HepG2 (cell line): ENCODE measurements at regions not wholly inside any gene's neighbourhood (a gene's known extent, or its start where the extent isn't known, plus 50 kb on each side); places are given as distances from the start of the nearest gene placed in this dataset.

Experiments
- ATAC-seq: fragments of 200-7000 bp; cut with Tn5 transposase; 3 replicates; pipeline ENCODE4 v1.9.1; 2020; ENCODE audit warnings: mild to moderate bottlenecking, moderate library complexity
- BruUV-seq: library from RNA; stranded (reverse); fragments of 400-500 nt; replicated peaks from 2 replicates; lab custom pipeline; 2021; lab: Mats Ljungman, UMichigan
- CTCF ChIA-PET: fragments of 300-600 bp; formaldehyde crosslinking; extraction: SDS; loops from one replicate; lab custom pipeline; 2021; ENCODE audit warnings: low total read pairs, inconsistent platforms, low intra/inter-chr PET ratio; lab: Yijun Ruan, JAX
- POLR2A ChIA-PET: fragments of 350-600 bp; sonication (Branson Sonifier 250); formaldehyde crosslinking; loops from one replicate; lab custom pipeline; 2020; ENCODE audit warnings: antibody characterized with exemption, inconsistent platforms; lab: Yijun Ruan, JAX
- DNase-seq: peaks from one replicate; pipeline ENCODE4 v3.0.0-alpha.2; 2015; ENCODE audit warnings: low spot score
- FAIRE-seq: peaks from 3 replicates; lab custom pipeline; 2011; peaks lifted over from hg19 to GRCh38; lab: Jason Lieb, UNC
- H2AFZ ChIP-seq: one replicate; pipeline ENCODE4 v1.6.1; 2011; ENCODE audit warnings: low read length, inconsistent platforms
- H3K27ac ChIP-seq: fragments of 300-600 bp; 3 replicates; pipeline ENCODE4 v1.8.0; 2011; ENCODE audit warnings: mixed run types, mild to moderate bottlenecking, mixed read lengths, low read length, inconsistent platforms; ENCODE audit not compliant: insufficient read depth; ENCODE audit errors: extremely low read length
- H3K27me3 ChIP-seq, 2 experiments: fragments of 200-600 bp in 1 of 2; 2 replicates in 1 of 2; 3 replicates in 1 of 2; pipeline versions ENCODE4 v1.6.0 to v1.8.0; 2011; ENCODE audit warnings: low read length in 2 of 2, mild to moderate bottlenecking in 2 of 2, moderate library complexity in 2 of 2, inconsistent platforms in 1 of 2; ENCODE audit not compliant: insufficient read depth in 2 of 2, control insufficient read depth in 1 of 2
- H3K36me3 ChIP-seq, 2 experiments: fragments of 200-600 bp in 1 of 2; replicated peaks in 1 of 2; 2 replicates in 1 of 2; 3 replicates in 1 of 2; pipeline versions ENCODE4 v1.5.1 to v1.8.0; 2011; ENCODE audit warnings: low read length in 2 of 2, inconsistent platforms in 1 of 2; ENCODE audit not compliant: insufficient read depth in 2 of 2, control insufficient read depth in 1 of 2
- H3K4me1 ChIP-seq: 2 replicates; pipeline ENCODE4 v1.5.1; 2012; ENCODE audit warnings: low read length, inconsistent platforms; ENCODE audit not compliant: insufficient read depth
- H3K4me2 ChIP-seq: 2 replicates; pipeline ENCODE4 v1.6.0; 2011; ENCODE audit warnings: low read depth, low read length, inconsistent platforms
- H3K4me3 ChIP-seq, 3 experiments: fragments of 200-600 bp in 1 of 3; sonication (generic), shearing (Covaris generic) in 1 of 3; replicated peaks in 1 of 3; 2 replicates each; pipeline ENCODE4 v1.5.1; 2011 to 2016; ENCODE audit warnings: low read length in 3 of 3, inconsistent platforms in 2 of 3, low read depth in 2 of 3, mild to moderate bottlenecking in 2 of 3, control low read depth in 1 of 3, mixed read lengths in 1 of 3; ENCODE audit not compliant: insufficient read depth in 1 of 3
- H3K79me2 ChIP-seq: one replicate; pipeline ENCODE4 v1.6.1; 2011; ENCODE audit warnings: low read length, inconsistent platforms; ENCODE audit not compliant: insufficient read depth
- H3K9ac ChIP-seq: 2 replicates; pipeline ENCODE4 v1.6.0; 2011; ENCODE audit warnings: mild to moderate bottlenecking, low read depth, low read length, inconsistent platforms; ENCODE audit not compliant: insufficient read depth
- H3K9me3 ChIP-seq: 2 replicates; pipeline ENCODE4 v1.5.1; 2012; ENCODE audit warnings: mild to moderate bottlenecking, low read length
- H4K20me1 ChIP-seq: 2 replicates; pipeline ENCODE4 v1.6.0; 2011; ENCODE audit warnings: inconsistent platforms, mild to moderate bottlenecking, low read length, moderate library complexity; ENCODE audit not compliant: insufficient read depth
- ATF6 ChIP-seq: sonication (generic); formaldehyde crosslinking; conservative IDR thresholded peaks from 2 replicates; pipeline ENCODE4 v1.4.0; 2020; ENCODE audit warnings: missing genetic modification reagents
- FOXO1 ChIP-seq: sonication (generic); formaldehyde crosslinking; IDR thresholded peaks from 2 replicates; pipeline ENCODE4 v1.4.0; 2020; ENCODE audit warnings: missing genetic modification reagents
- GATAD2A ChIP-seq: IDR thresholded peaks from 2 replicates; pipeline ENCODE4 v1.6.1; 2016
- PPARG ChIP-seq: conservative IDR thresholded peaks from 2 replicates; pipeline ENCODE4 v1.6.1; 2016; ENCODE audit warnings: missing biosample characterization, missing genetic modification reagents
- SUZ12 ChIP-seq: fragments of 150-350 bp; IDR thresholded peaks from 2 replicates; pipeline ENCODE4 v1.6.1; 2014; ENCODE audit warnings: low read depth, low read length
- ZC3H4 ChIP-seq: sonication (generic); formaldehyde crosslinking; IDR thresholded peaks from 2 replicates; pipeline ENCODE4 v1.4.0; 2020; ENCODE audit warnings: missing genetic modification reagents, borderline replicate concordance
- ZFP36 ChIP-seq: fragments of 150-350 bp; IDR thresholded peaks from 2 replicates; pipeline ENCODE4 v1.6.1; 2018; ENCODE audit warnings: borderline replicate concordance, low read length, low read depth; ENCODE audit not compliant: partially characterized antibody
- ZNF318 ChIP-seq: sonication (generic); formaldehyde crosslinking; IDR thresholded peaks from 2 replicates; pipeline ENCODE4 v1.4.0; 2020; ENCODE audit warnings: mild to moderate bottlenecking, missing genetic modification reagents
- ZNF33A ChIP-seq: sonication (generic); formaldehyde crosslinking; IDR thresholded peaks from 2 replicates; pipeline ENCODE4 v1.5.1; 2020; ENCODE audit warnings: missing genetic modification reagents, mild to moderate bottlenecking, moderate library complexity, borderline replicate concordance
- ZNF567 ChIP-seq: sonication (generic); formaldehyde crosslinking; IDR thresholded peaks from 2 replicates; pipeline ENCODE4 v1.8.1; 2023; ENCODE audit warnings: mild to moderate bottlenecking, missing genetic modification reagents, borderline replicate concordance
- ZNF841 ChIP-seq: sonication (generic); formaldehyde crosslinking; IDR thresholded peaks from 2 replicates; pipeline ENCODE4 v1.8.1; 2023; ENCODE audit warnings: missing genetic modification reagents, borderline replicate concordance
- whole genome bisulfite sequencing: methylation state at CpG from one replicate; pipeline ENCODE4 v1.1.6; 2017; ENCODE audit warnings: low lambda C conversion rate; 5-methylcytosine and 5-hydroxymethylcytosine counted together
- in situ Hi-C: cut with HindIII; loops from 2 replicates; pipeline ENCODE4 v1.10.0; 2017; ENCODE audit warnings: low pct_unique_long_range_greater_than_20kb; ENCODE audit not compliant: extremely low pct_ligation_motif_present
- intact Hi-C: fragments of 100-400 bp; cut with micrococcal nuclease; formaldehyde crosslinking; loops from one replicate; pipeline ENCODE4 v1.10.0; 2022; ENCODE audit not compliant: unreplicated experiment
- TF ChIP-seq, protein P1 (sequence below): sonication (generic); formaldehyde crosslinking; IDR thresholded peaks from 2 replicates; pipeline ENCODE4 v1.4.0; 2020; ENCODE audit warnings: missing genetic modification reagents
- TF ChIP-seq, protein P2 (sequence below): IDR thresholded peaks from 2 replicates; pipeline ENCODE4 v1.6.1; 2016; ENCODE audit warnings: mild to moderate bottlenecking, missing biosample characterization, missing genetic modification reagents

DNA sequence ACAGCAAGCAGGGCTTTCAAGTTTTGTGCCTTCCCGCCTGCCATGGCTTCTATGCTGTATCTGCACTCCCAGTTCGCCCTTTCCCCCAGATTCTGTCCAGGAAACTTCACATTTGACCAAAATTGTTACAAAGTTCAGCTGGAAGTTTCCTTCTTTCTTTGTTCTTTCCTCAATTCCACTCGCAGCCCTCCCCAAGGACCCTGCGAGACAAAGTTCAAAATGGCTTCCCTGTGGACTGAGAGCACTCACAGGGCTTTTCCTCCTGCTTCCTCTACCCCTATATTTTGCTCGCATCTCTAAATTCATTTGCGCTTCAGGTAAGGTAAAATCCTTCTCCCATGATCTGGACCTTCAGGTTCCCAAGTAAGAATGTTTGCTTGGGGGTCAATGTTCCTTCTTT, 1348.4 kb upstream of the B3GALT2 start (continued):
- TF ChIP-seq ATF6 (CRISPR knock-in tag) (no peak), ZNF33A (CRISPR knock-in tag) (no peak), SUZ12 (no peak), GATAD2A (CRISPR knock-in tag) (no peak), FOXO1 (CRISPR knock-in tag) (no peak), ZNF567 (CRISPR knock-in tag) (no peak)

GRCh38 chr1:194533641-194534040, 1347.2 kb upstream of the B3GALT2 start:
- no peak for FAIRE-seq
- BruUV-seq = no TSS peak
- TF ChIP-seq ZNF841 (CRISPR knock-in tag) (no peak), ZFP36 (no peak), ZNF318 (CRISPR knock-in tag) (no peak), PPARG (no peak), ZC3H4 (no peak)
- TF ChIP-seq, protein P1, sequence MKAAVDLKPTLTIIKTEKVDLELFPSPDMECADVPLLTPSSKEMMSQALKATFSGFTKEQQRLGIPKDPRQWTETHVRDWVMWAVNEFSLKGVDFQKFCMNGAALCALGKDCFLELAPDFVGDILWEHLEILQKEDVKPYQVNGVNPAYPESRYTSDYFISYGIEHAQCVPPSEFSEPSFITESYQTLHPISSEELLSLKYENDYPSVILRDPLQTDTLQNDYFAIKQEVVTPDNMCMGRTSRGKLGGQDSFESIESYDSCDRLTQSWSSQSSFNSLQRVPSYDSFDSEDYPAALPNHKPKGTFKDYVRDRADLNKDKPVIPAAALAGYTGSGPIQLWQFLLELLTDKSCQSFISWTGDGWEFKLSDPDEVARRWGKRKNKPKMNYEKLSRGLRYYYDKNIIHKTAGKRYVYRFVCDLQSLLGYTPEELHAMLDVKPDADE (CRISPR knock-in tag) = no peak
- TF ChIP-seq, protein P2, sequence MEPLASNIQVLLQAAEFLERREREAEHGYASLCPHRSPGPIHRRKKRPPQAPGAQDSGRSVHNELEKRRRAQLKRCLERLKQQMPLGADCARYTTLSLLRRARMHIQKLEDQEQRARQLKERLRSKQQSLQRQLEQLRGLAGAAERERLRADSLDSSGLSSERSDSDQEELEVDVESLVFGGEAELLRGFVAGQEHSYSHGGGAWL (CRISPR knock-in tag) = no peak

More at GRCh38 chr1:194533641-194534040, 1347.2 kb upstream of the B3GALT2 start:
- Histone ChIP-seq H3K9me3 (peaks cover 8% of the 10 kb centered on the region; the same call in 1 of the 2 replicates), H3K4me1 (0 out of 2 replicates have a peak, but pooled peaks cover 14% of the 10 kb centered on the region), H3K27me3 (no peaks in the 10 kb centered on the region), H3K36me3 (no peaks in the 10 kb centered on the region), H3K9ac (no peak overlapping the region), H3K4me3 (no peak overlapping the region), H3K27ac (no peak overlapping the region), H4K20me1 (no peaks in the 10 kb centered on the region), H2AFZ (no peak overlapping the region), H3K4me2 (no peak overlapping the region), H3K79me2 (no peaks in the 10 kb centered on the region)
- intact Hi-C loops (no loop called here), in situ Hi-C loops (no loop called here)
- POLR2A ChIA-PET = no interaction called here
- WGBS = 8% methylated on average over 2 of the region's 2 CpGs
- CTCF ChIA-PET = no interaction called here
- no peak for DNase-seq
- no peak for ATAC-seq
